Skeletal muscle satellite cell (primary cell): ENCODE measurements at regions not wholly inside any gene's neighbourhood (a gene's known extent, or its start where the extent isn't known, plus 50 kb on each side); places are given as distances from the start of the nearest gene placed in this dataset.
"Not testable (repeated sequence)": the region's sequence is repeated elsewhere in the genome, so short reads cannot be mapped to it uniquely, and the experiment has no call there.

Experiments
- H3K27me3 ChIP-seq: 2 replicates; pipeline ENCODE4 v1.7.0; 2013; ENCODE audit warnings: low read length; ENCODE audit not compliant: control insufficient read depth, insufficient read depth
- H3K36me3 ChIP-seq: 2 replicates; pipeline ENCODE4 v1.7.0; 2013; ENCODE audit warnings: mild to moderate bottlenecking, control low read depth, low read length; ENCODE audit not compliant: insufficient read depth
- H3K4me1 ChIP-seq: 2 replicates; pipeline ENCODE4 v1.7.0; 2013; ENCODE audit warnings: low read length; ENCODE audit not compliant: control insufficient read depth, insufficient read depth
- H3K4me2 ChIP-seq: 2 replicates; pipeline ENCODE4 v1.7.0; 2013; ENCODE audit warnings: mild to moderate bottlenecking, low read length
- H3K4me3 ChIP-seq: 2 replicates; pipeline ENCODE4 v1.7.0; 2013; ENCODE audit warnings: low read length
- H3K9ac ChIP-seq: 2 replicates; pipeline ENCODE4 v1.7.0; 2013; ENCODE audit warnings: mild to moderate bottlenecking, low read depth, low read length, moderate library complexity
- H3K9me3 ChIP-seq: replicated peaks from 2 replicates; pipeline ENCODE4 v1.7.0; 2013; ENCODE audit warnings: mild to moderate bottlenecking, control low read depth, low read length

- Histone ChIP-seq H3K4me1 (peaks cover 9% of the 10 kb centered on the region), H3K4me3 (no peak overlapping the region), H3K36me3 (no peaks in the 10 kb centered on the region), H3K4me2 (no peak overlapping the region), H3K9ac (no peak overlapping the region), H3K27me3 (no peaks in the 10 kb centered on the region), H3K9me3 (no peaks in the 10 kb centered on the region)
These were observed 145.3 kb upstream of the LPP start for GRCh38 chr3:188008582-188009213.

- Histone ChIP-seq H3K36me3 (no peaks in the 10 kb centered on the region), H3K9ac (no peak overlapping the region), H3K4me1 (peaks cover 9% of the 10 kb centered on the region), H3K9me3 (no peaks in the 10 kb centered on the region), H3K27me3 (no peaks in the 10 kb centered on the region), H3K4me3 (no peak overlapping the region), H3K4me2 (no peak overlapping the region)
These were observed 143.5 kb upstream of the LPP start for GRCh38 chr3:188010478-188010877.

GRCh38 chr3:188019727-188020126 is 134.2 kb upstream of the LPP start:
- no peaks in the 10 kb centered on the region for H3K27me3 ChIP-seq
- H3K4me2 ChIP-seq = no peak overlapping the region
- no peak overlapping the region for H3K4me3 ChIP-seq
- peaks cover 10% of the 10 kb centered on the region for H3K4me1 ChIP-seq
- no peaks in the 10 kb centered on the region for H3K36me3 ChIP-seq
- H3K9me3 ChIP-seq = no peaks in the 10 kb centered on the region
- H3K9ac ChIP-seq = no peak overlapping the region

- Histone ChIP-seq H3K4me1 (peaks cover 10% of the 10 kb centered on the region), H3K36me3 (no peaks in the 10 kb centered on the region), H3K27me3 (no peaks in the 10 kb centered on the region), H3K9me3 (no peaks in the 10 kb centered on the region), H3K9ac (no peak overlapping the region), H3K4me3 (no peak overlapping the region), H3K4me2 (no peak overlapping the region)
These were observed 132.9 kb upstream of the LPP start for GRCh38 chr3:188021041-188021440.

- Histone ChIP-seq H3K4me3 (no peak overlapping the region), H3K9me3 (no peaks in the 10 kb centered on the region), H3K36me3 (no peaks in the 10 kb centered on the region), H3K4me2 (no peak overlapping the region), H3K4me1 (peaks cover 10% of the 10 kb centered on the region), H3K9ac (no peak overlapping the region), H3K27me3 (no peaks in the 10 kb centered on the region)
These were observed 132.4 kb upstream of the LPP start for GRCh38 chr3:188021502-188022040.

GRCh38 chr3:188022902-188023301 is 131.1 kb upstream of the LPP start:
- H3K4me1 ChIP-seq = peaks cover 10% of the 10 kb centered on the region
- H3K4me3 ChIP-seq, H3K4me2 ChIP-seq, H3K27me3 ChIP-seq, H3K9me3 ChIP-seq, H3K36me3 ChIP-seq, H3K9ac ChIP-seq: not testable (repeated sequence)

GRCh38 chr3:188025555-188025954 is 128.4 kb upstream of the LPP start:
- Histone ChIP-seq H3K9ac (no peak overlapping the region), H3K4me1 (peaks cover 10% of the 10 kb centered on the region), H3K4me2 (no peak overlapping the region), H3K36me3 (no peaks in the 10 kb centered on the region), H3K9me3 (no peaks in the 10 kb centered on the region), H3K4me3 (no peak overlapping the region), H3K27me3 (no peaks in the 10 kb centered on the region)

GRCh38 chr3:188026191-188026968 is 127.6 kb upstream of the LPP start:
- no peaks in the 10 kb centered on the region for H3K9me3 ChIP-seq
- H3K36me3 ChIP-seq = no peaks in the 10 kb centered on the region
- no peaks in the 10 kb centered on the region for H3K27me3 ChIP-seq
- no peak overlapping the region for H3K9ac ChIP-seq
- no peak overlapping the region for H3K4me2 ChIP-seq
- H3K4me3 ChIP-seq = no peak overlapping the region
- H3K4me1 ChIP-seq = peaks cover 5% of the 10 kb centered on the region

GRCh38 chr3:188031121-188031520 is 122.8 kb upstream of the LPP start:
- Histone ChIP-seq H3K4me3 (no peak overlapping the region), H3K4me1 (no peaks in the 10 kb centered on the region), H3K9ac (no peak overlapping the region), H3K36me3 (no peaks in the 10 kb centered on the region), H3K9me3 (no peaks in the 10 kb centered on the region), H3K27me3 (no peaks in the 10 kb centered on the region), H3K4me2 (no peak overlapping the region)

GRCh38 chr3:188034989-188035388 is 119.0 kb upstream of the LPP start:
- Histone ChIP-seq H3K4me3 (no peak overlapping the region), H3K27me3 (no peaks in the 10 kb centered on the region), H3K4me2 (no peak overlapping the region), H3K36me3 (no peaks in the 10 kb centered on the region), H3K9ac (no peak overlapping the region), H3K4me1 (no peaks in the 10 kb centered on the region), H3K9me3 (no peaks in the 10 kb centered on the region)

- Histone ChIP-seq H3K4me3 (no peak overlapping the region), H3K4me2 (no peak overlapping the region)
These were observed 117.4 kb upstream of the LPP start for GRCh38 chr3:188036375-188037194.

More at GRCh38 chr3:188036375-188037194, 117.4 kb upstream of the LPP start:
- H3K27me3 ChIP-seq = no peaks in the 10 kb centered on the region
- H3K36me3 ChIP-seq = no peaks in the 10 kb centered on the region
- no peaks in the 10 kb centered on the region for H3K9me3 ChIP-seq
- H3K9ac ChIP-seq = no peak overlapping the region
- no peaks in the 10 kb centered on the region for H3K4me1 ChIP-seq
